HepG2 (cell line): ENCODE measurements at regions not wholly inside any gene's neighbourhood (a gene's known extent, or its start where the extent isn't known, plus 50 kb on each side); places are given as distances from the start of the nearest gene placed in this dataset.

Experiments used
- ATAC-seq: fragments of 200-7000 bp; cut with Tn5 transposase; 3 replicates; pipeline ENCODE4 v1.9.1; 2020; ENCODE audit warnings: mild to moderate bottlenecking, moderate library complexity
- BruUV-seq: library from RNA; stranded (reverse); fragments of 400-500 nt; replicated peaks from 2 replicates; lab custom pipeline; 2021; lab: Mats Ljungman, UMichigan
- CTCF ChIA-PET: fragments of 300-600 bp; formaldehyde crosslinking; extraction: SDS; loops from one replicate; lab custom pipeline; 2021; ENCODE audit warnings: low total read pairs, inconsistent platforms, low intra/inter-chr PET ratio; lab: Yijun Ruan, JAX
- POLR2A ChIA-PET: fragments of 350-600 bp; sonication (Branson Sonifier 250); formaldehyde crosslinking; loops from one replicate; lab custom pipeline; 2020; ENCODE audit warnings: antibody characterized with exemption, inconsistent platforms; lab: Yijun Ruan, JAX
- DNase-seq: peaks from one replicate; pipeline ENCODE4 v3.0.0-alpha.2; 2015; ENCODE audit warnings: low spot score
- FAIRE-seq: peaks from 3 replicates; lab custom pipeline; 2011; peaks lifted over from hg19 to GRCh38; lab: Jason Lieb, UNC
- H2AFZ ChIP-seq: one replicate; pipeline ENCODE4 v1.6.1; 2011; ENCODE audit warnings: low read length, inconsistent platforms
- H3K27ac ChIP-seq: fragments of 300-600 bp; 3 replicates; pipeline ENCODE4 v1.8.0; 2011; ENCODE audit warnings: mixed run types, mild to moderate bottlenecking, mixed read lengths, low read length, inconsistent platforms; ENCODE audit not compliant: insufficient read depth; ENCODE audit errors: extremely low read length
- H3K27me3 ChIP-seq, 2 experiments: fragments of 200-600 bp in 1 of 2; 2 replicates in 1 of 2; 3 replicates in 1 of 2; pipeline versions ENCODE4 v1.6.0 to v1.8.0; 2011; ENCODE audit warnings: low read length in 2 of 2, mild to moderate bottlenecking in 2 of 2, moderate library complexity in 2 of 2, inconsistent platforms in 1 of 2; ENCODE audit not compliant: insufficient read depth in 2 of 2, control insufficient read depth in 1 of 2
- H3K36me3 ChIP-seq, 2 experiments: fragments of 200-600 bp in 1 of 2; replicated peaks in 1 of 2; 2 replicates in 1 of 2; 3 replicates in 1 of 2; pipeline versions ENCODE4 v1.5.1 to v1.8.0; 2011; ENCODE audit warnings: low read length in 2 of 2, inconsistent platforms in 1 of 2; ENCODE audit not compliant: insufficient read depth in 2 of 2, control insufficient read depth in 1 of 2
- H3K4me1 ChIP-seq: 2 replicates; pipeline ENCODE4 v1.5.1; 2012; ENCODE audit warnings: low read length, inconsistent platforms; ENCODE audit not compliant: insufficient read depth
- H3K4me2 ChIP-seq: 2 replicates; pipeline ENCODE4 v1.6.0; 2011; ENCODE audit warnings: low read depth, low read length, inconsistent platforms
- H3K4me3 ChIP-seq, 3 experiments: fragments of 200-600 bp in 1 of 3; sonication (generic), shearing (Covaris generic) in 1 of 3; replicated peaks in 1 of 3; 2 replicates each; pipeline ENCODE4 v1.5.1; 2011 to 2016; ENCODE audit warnings: low read length in 3 of 3, inconsistent platforms in 2 of 3, low read depth in 2 of 3, mild to moderate bottlenecking in 2 of 3, control low read depth in 1 of 3, mixed read lengths in 1 of 3; ENCODE audit not compliant: insufficient read depth in 1 of 3
- H3K79me2 ChIP-seq: one replicate; pipeline ENCODE4 v1.6.1; 2011; ENCODE audit warnings: low read length, inconsistent platforms; ENCODE audit not compliant: insufficient read depth
- H3K9ac ChIP-seq: 2 replicates; pipeline ENCODE4 v1.6.0; 2011; ENCODE audit warnings: mild to moderate bottlenecking, low read depth, low read length, inconsistent platforms; ENCODE audit not compliant: insufficient read depth
- H3K9me3 ChIP-seq: 2 replicates; pipeline ENCODE4 v1.5.1; 2012; ENCODE audit warnings: mild to moderate bottlenecking, low read length
- H4K20me1 ChIP-seq: 2 replicates; pipeline ENCODE4 v1.6.0; 2011; ENCODE audit warnings: inconsistent platforms, mild to moderate bottlenecking, low read length, moderate library complexity; ENCODE audit not compliant: insufficient read depth
- ADNP ChIP-seq: sonication (generic); formaldehyde crosslinking; IDR thresholded peaks from 2 replicates; pipeline ENCODE4 v1.4.0; 2020; ENCODE audit warnings: missing genetic modification reagents
- DPF2 ChIP-seq: sonication (generic); formaldehyde crosslinking; IDR thresholded peaks from 2 replicates; pipeline ENCODE4 v1.4.0; 2020; ENCODE audit warnings: mild to moderate bottlenecking, low read depth, missing genetic modification reagents, borderline replicate concordance
- FLYWCH1 ChIP-seq: sonication (generic); formaldehyde crosslinking; IDR thresholded peaks from 2 replicates; pipeline ENCODE4 v1.8.1; 2023; ENCODE audit warnings: mild to moderate bottlenecking, missing genetic modification reagents
- FOXA3 ChIP-seq: IDR thresholded peaks from 2 replicates; pipeline ENCODE4 v1.6.1; 2016; ENCODE audit warnings: missing genetic modification reagents, missing compliant biosample characterization
- NR3C1 ChIP-seq: sonication (generic); formaldehyde crosslinking; IDR thresholded peaks from 2 replicates; pipeline ENCODE4 v1.4.0; 2020; ENCODE audit warnings: missing genetic modification reagents
- RERE ChIP-seq: IDR thresholded peaks from 2 replicates; pipeline ENCODE4 v1.6.1; 2016; ENCODE audit warnings: low read depth, missing genetic modification reagents, missing compliant biosample characterization
- SSRP1 ChIP-seq: IDR thresholded peaks from 2 replicates; pipeline ENCODE4 v1.6.1; 2016; ENCODE audit warnings: control low read depth
- TFE3 ChIP-seq: IDR thresholded peaks from 2 replicates; pipeline ENCODE4 v1.6.1; 2016
- ZNF7 ChIP-seq: IDR thresholded peaks from 2 replicates; pipeline ENCODE4 v1.6.1; 2016; ENCODE audit warnings: missing biosample characterization, missing genetic modification reagents
- ZNF816 ChIP-seq: sonication (generic); formaldehyde crosslinking; IDR thresholded peaks from 2 replicates; pipeline ENCODE4 v1.8.0; 2022; ENCODE audit warnings: missing genetic modification reagents, mild to moderate bottlenecking, borderline replicate concordance
- WGBS: methylation state at CpG from one replicate; pipeline ENCODE4 v1.1.6; 2017; ENCODE audit warnings: low lambda C conversion rate; 5-methylcytosine and 5-hydroxymethylcytosine counted together
- in situ Hi-C: cut with HindIII; loops from 2 replicates; pipeline ENCODE4 v1.10.0; 2017; ENCODE audit warnings: low pct_unique_long_range_greater_than_20kb; ENCODE audit not compliant: extremely low pct_ligation_motif_present
- intact Hi-C: fragments of 100-400 bp; cut with micrococcal nuclease; formaldehyde crosslinking; loops from one replicate; pipeline ENCODE4 v1.10.0; 2022; ENCODE audit not compliant: unreplicated experiment
- TF ChIP-seq, protein P1 (sequence below): sonication (generic); formaldehyde crosslinking; IDR thresholded peaks from 2 replicates; pipeline ENCODE4 v1.9.0; 2021; ENCODE audit warnings: missing genetic modification reagents, mild to moderate bottlenecking, borderline replicate concordance
- TF ChIP-seq, protein P2 (sequence below): sonication (generic); formaldehyde crosslinking; IDR thresholded peaks from 2 replicates; pipeline ENCODE4 v1.8.1; 2023; ENCODE audit warnings: missing genetic modification reagents, inconsistent platforms, borderline replicate concordance

GRCh38 chr9:79220666-79221065 lies 351.1 kb upstream of the TLE4 start:
- TF ChIP-seq FOXA3 (CRISPR knock-in tag) = no peak
- no peak for TF ChIP-seq DPF2 (CRISPR knock-in tag)
- no peak for TF ChIP-seq FLYWCH1 (CRISPR knock-in tag)
- TF ChIP-seq SSRP1 (CRISPR knock-in tag) = no peak
- TF ChIP-seq, protein P1, sequence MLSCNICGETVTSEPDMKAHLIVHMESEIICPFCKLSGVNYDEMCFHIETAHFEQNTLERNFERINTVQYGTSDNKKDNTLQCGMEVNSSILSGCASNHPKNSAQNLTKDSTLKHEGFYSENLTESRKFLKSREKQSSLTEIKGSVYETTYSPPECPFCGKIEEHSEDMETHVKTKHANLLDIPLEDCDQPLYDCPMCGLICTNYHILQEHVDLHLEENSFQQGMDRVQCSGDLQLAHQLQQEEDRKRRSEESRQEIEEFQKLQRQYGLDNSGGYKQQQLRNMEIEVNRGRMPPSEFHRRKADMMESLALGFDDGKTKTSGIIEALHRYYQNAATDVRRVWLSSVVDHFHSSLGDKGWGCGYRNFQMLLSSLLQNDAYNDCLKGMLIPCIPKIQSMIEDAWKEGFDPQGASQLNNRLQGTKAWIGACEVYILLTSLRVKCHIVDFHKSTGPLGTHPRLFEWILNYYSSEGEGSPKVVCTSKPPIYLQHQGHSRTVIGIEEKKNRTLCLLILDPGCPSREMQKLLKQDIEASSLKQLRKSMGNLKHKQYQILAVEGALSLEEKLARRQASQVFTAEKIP (CRISPR knock-in tag) = no peak
- TF ChIP-seq ADNP (CRISPR knock-in tag) = no peak
- no peak for TF ChIP-seq ZNF816 (CRISPR knock-in tag)
- TF ChIP-seq, protein P2, sequence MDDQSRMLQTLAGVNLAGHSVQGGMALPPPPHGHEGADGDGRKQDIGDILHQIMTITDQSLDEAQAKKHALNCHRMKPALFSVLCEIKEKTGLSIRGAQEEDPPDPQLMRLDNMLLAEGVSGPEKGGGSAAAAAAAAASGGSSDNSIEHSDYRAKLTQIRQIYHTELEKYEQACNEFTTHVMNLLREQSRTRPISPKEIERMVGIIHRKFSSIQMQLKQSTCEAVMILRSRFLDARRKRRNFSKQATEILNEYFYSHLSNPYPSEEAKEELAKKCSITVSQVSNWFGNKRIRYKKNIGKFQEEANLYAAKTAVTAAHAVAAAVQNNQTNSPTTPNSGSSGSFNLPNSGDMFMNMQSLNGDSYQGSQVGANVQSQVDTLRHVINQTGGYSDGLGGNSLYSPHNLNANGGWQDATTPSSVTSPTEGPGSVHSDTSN (CRISPR knock-in tag) = no peak
- no peak for TF ChIP-seq TFE3 (CRISPR knock-in tag)
- TF ChIP-seq ZNF7 (CRISPR knock-in tag) = no peak
- TF ChIP-seq RERE (CRISPR knock-in tag) = no peak
- no peak for TF ChIP-seq NR3C1 (CRISPR knock-in tag)
- Histone ChIP-seq H4K20me1 (no peaks in the 10 kb centered on the region), H3K27ac (no peak overlapping the region), H2AFZ (no peak overlapping the region), H3K4me2 (no peak overlapping the region), H3K27me3 (no peaks in the 10 kb centered on the region), H3K36me3 (no peaks in the 10 kb centered on the region), H3K9me3 (peaks cover 7% of the 10 kb centered on the region; the same call in 1 of the 2 replicates), H3K9ac (no peak overlapping the region), H3K4me1 (no peaks in the 10 kb centered on the region), H3K4me3 (no peak overlapping the region), H3K79me2 (no peaks in the 10 kb centered on the region)
- ChIA-PET CTCF (no interaction called here), POLR2A (no interaction called here)
- no peak for DNase-seq
- no peak for ATAC-seq
- in situ Hi-C loops = no loop called here
- intact Hi-C loops = no loop called here
- 0% methylated on average over 1 of the region's 1 CpG for WGBS
- no peak for FAIRE-seq
- BruUV-seq = no TSS peak
